ENCODE measurements at regions not wholly inside any gene's neighbourhood (a gene's known extent, or its start where the extent isn't known, plus 50 kb on each side); places are given as distances from the start of the nearest gene placed in this dataset.
"Not testable (repeated sequence)": the region's sequence is repeated elsewhere in the genome, so short reads cannot be mapped to it uniquely, and the experiment has no call there.

- no peak for TF ChIP-seq TBP (IDR thresholded peaks at IDR 0.05; ENCODE audit: low read depth, low read length)
These were observed 351.5 kb upstream of the AUTS2 start (continued) for GRCh38 chr7:69246758-69247157.

GRCh38 chr7:69248382-69248828, 349.9 kb upstream of the AUTS2 start:
- H3K14ac ChIP-seq (ENCODE audit: insufficient read length); H4K5ac ChIP-seq (ENCODE audit: insufficient read length, low read depth, low read length); H3K18ac ChIP-seq (ENCODE audit: extremely low read depth, low read length); H3K4me3 ChIP-seq (ENCODE audit: extremely low read depth in 1 of 4, insufficient read depth in 2 of 4, low read depth in 3 of 4, low read length in 4 of 4); H3K36me3 ChIP-seq (ENCODE audit: control insufficient read depth in 2 of 4, insufficient read depth in 4 of 4, low read length in 3 of 4); H3K23ac ChIP-seq (ENCODE audit: insufficient read length); H3K23me2 ChIP-seq (ENCODE audit: low read depth, low read length); H3K79me1 ChIP-seq (ENCODE audit: low read depth, low read length); H2BK5ac ChIP-seq (ENCODE audit: low read depth, low read length); H3K4me2 ChIP-seq (ENCODE audit: insufficient read depth in 1 of 2, low read depth in 2 of 2, low read length in 2 of 2); H2AFZ ChIP-seq (ENCODE audit: low read length); DNase-seq (ENCODE audit: low read depth in 1 of 2, low spot score in 2 of 2); FAIRE-seq; H2BK20ac ChIP-seq (ENCODE audit: low read length); H3K27me3 ChIP-seq (replicated peaks in 1 of 4; ENCODE audit: control insufficient read depth in 3 of 4, extremely low read depth in 1 of 4, insufficient read depth in 3 of 4, low read length in 3 of 4); H3K9me3 ChIP-seq (ENCODE audit: insufficient read depth in 2 of 2, low read depth in 1 of 2, low read length in 1 of 2); CTCF ChIA-PET (ENCODE audit: partially characterized antibody); H2BK12ac ChIP-seq (ENCODE audit: low read depth, low read length); H4K91ac ChIP-seq (replicated peaks; ENCODE audit: insufficient read length, low read length); H2AK5ac ChIP-seq (ENCODE audit: low read depth, low read length); H3K9ac ChIP-seq (replicated peaks in 1 of 4; ENCODE audit: extremely low read depth in 1 of 4, low read depth in 3 of 4, low read length in 3 of 4); H2BK120ac ChIP-seq (replicated peaks; ENCODE audit: low read depth, low read length); H3K27ac ChIP-seq (ENCODE audit: low read depth, low read length); H2BK15ac ChIP-seq (ENCODE audit: low read length); H4K8ac ChIP-seq (ENCODE audit: extremely low read depth, insufficient read depth, low read length); H3K4me1 ChIP-seq (replicated peaks in 1 of 4; ENCODE audit: control insufficient read depth in 3 of 4, insufficient read depth in 4 of 4, low read length in 3 of 4); H4K20me1 ChIP-seq (replicated peaks in 1 of 2; ENCODE audit: control insufficient read depth in 1 of 2, insufficient read depth in 2 of 2, low read length in 2 of 2); H3K79me2 ChIP-seq (ENCODE audit: control insufficient read depth in 1 of 2, insufficient read depth in 2 of 2, low read length in 2 of 2); H3K4ac ChIP-seq (replicated peaks; ENCODE audit: insufficient read length, low read depth, low read length); H3K56ac ChIP-seq (replicated peaks; ENCODE audit: insufficient read length, low read depth, low read length); POLR2A ChIA-PET (ENCODE audit: partially characterized antibody): not testable (repeated sequence)
- 85% methylated on average over 2 of the region's 2 CpGs; no CpG with 5 or more reads in 1 of the 2 experiments for WGBS, 2 experiments (ENCODE audit: extremely low coverage in 1 of 2, insufficient coverage in 1 of 2, insufficient read length in 1 of 2, insufficient replicate concordance in 2 of 2, low coverage in 1 of 2, low lambda C conversion rate in 2 of 2, missing lambda C conversion rate in 1 of 2)

Measured in H1 (cell line).